Liver (tissue), 3 donors: ENCODE measurements at regions not wholly inside any gene's neighbourhood (a gene's known extent, or its start where the extent isn't known, plus 50 kb on each side); places are given as distances from the start of the nearest gene placed in this dataset.

Source experiments
- ATF3 ChIP-seq: IDR thresholded peaks from 2 replicates; pipeline ENCODE4 v1.6.1; 2016; ENCODE audit warnings: antibody characterized with exemption
- EGR1 ChIP-seq, 2 donors: IDR thresholded peaks; 2 replicates each; pipeline ENCODE4 v1.6.1; 2016 to 2018; ENCODE audit warnings: antibody characterized with exemption in 2 of 2, low read depth in 2 of 2
- HNF4A ChIP-seq, 2 donors: conservative IDR thresholded peaks; 2 replicates each; pipeline ENCODE4 v1.6.1; 2016; ENCODE audit warnings: antibody characterized with exemption in 2 of 2, mild to moderate bottlenecking in 2 of 2
- JUND ChIP-seq, 2 donors: IDR thresholded peaks; 2 replicates each; pipeline ENCODE4 v1.6.1; 2016; ENCODE audit warnings: antibody characterized with exemption in 2 of 2
- MAX ChIP-seq: IDR thresholded peaks from 2 replicates; pipeline ENCODE4 v1.6.1; 2016; ENCODE audit warnings: antibody characterized with exemption
- RXRA ChIP-seq, 2 donors: IDR thresholded peaks; 2 replicates each; pipeline ENCODE4 v1.6.1; 2017 to 2018; ENCODE audit warnings: antibody characterized with exemption in 2 of 2, mild to moderate bottlenecking in 1 of 2
- SP1 ChIP-seq: IDR thresholded peaks from 2 replicates; pipeline ENCODE4 v1.6.1; 2018; ENCODE audit warnings: antibody characterized with exemption, mild to moderate bottlenecking
- TF ChIP-seq, protein P1 (sequence below): fragments of 150-350 bp; IDR thresholded peaks from 2 replicates; pipeline ENCODE4 v1.5.1; 2017; ENCODE audit warnings: improper control_type of control experiment, low read depth, low read length; ENCODE audit not compliant: missing input control
- TF ChIP-seq, protein P2 (sequence below): IDR thresholded peaks from 2 replicates; pipeline ENCODE4 v1.6.1; 2016; ENCODE audit warnings: antibody characterized with exemption, mild to moderate bottlenecking
- donor health status: healthy.
- donor health status: healthy.

GRCh38 chr2:83850071-83850725 lies 608.9 kb downstream of the SUCLG1 start:
- TF ChIP-seq, protein P1, sequence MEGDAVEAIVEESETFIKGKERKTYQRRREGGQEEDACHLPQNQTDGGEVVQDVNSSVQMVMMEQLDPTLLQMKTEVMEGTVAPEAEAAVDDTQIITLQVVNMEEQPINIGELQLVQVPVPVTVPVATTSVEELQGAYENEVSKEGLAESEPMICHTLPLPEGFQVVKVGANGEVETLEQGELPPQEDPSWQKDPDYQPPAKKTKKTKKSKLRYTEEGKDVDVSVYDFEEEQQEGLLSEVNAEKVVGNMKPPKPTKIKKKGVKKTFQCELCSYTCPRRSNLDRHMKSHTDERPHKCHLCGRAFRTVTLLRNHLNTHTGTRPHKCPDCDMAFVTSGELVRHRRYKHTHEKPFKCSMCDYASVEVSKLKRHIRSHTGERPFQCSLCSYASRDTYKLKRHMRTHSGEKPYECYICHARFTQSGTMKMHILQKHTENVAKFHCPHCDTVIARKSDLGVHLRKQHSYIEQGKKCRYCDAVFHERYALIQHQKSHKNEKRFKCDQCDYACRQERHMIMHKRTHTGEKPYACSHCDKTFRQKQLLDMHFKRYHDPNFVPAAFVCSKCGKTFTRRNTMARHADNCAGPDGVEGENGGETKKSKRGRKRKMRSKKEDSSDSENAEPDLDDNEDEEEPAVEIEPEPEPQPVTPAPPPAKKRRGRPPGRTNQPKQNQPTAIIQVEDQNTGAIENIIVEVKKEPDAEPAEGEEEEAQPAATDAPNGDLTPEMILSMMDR = no peak
- TF ChIP-seq MAX (no peak), SP1 (no peak), EGR1 (IDR thresholded peaks at IDR 0.05; ENCODE audit: low read depth in 2 of 2) (no peak), RXRA (IDR thresholded peaks at IDR 0.05) (no peak), ATF3 (no peak), JUND (IDR thresholded peaks at IDR 0.05) (no peak), HNF4A (conservative IDR thresholded peaks at IDR 0.05) (no peak)
- TF ChIP-seq, protein P2, sequence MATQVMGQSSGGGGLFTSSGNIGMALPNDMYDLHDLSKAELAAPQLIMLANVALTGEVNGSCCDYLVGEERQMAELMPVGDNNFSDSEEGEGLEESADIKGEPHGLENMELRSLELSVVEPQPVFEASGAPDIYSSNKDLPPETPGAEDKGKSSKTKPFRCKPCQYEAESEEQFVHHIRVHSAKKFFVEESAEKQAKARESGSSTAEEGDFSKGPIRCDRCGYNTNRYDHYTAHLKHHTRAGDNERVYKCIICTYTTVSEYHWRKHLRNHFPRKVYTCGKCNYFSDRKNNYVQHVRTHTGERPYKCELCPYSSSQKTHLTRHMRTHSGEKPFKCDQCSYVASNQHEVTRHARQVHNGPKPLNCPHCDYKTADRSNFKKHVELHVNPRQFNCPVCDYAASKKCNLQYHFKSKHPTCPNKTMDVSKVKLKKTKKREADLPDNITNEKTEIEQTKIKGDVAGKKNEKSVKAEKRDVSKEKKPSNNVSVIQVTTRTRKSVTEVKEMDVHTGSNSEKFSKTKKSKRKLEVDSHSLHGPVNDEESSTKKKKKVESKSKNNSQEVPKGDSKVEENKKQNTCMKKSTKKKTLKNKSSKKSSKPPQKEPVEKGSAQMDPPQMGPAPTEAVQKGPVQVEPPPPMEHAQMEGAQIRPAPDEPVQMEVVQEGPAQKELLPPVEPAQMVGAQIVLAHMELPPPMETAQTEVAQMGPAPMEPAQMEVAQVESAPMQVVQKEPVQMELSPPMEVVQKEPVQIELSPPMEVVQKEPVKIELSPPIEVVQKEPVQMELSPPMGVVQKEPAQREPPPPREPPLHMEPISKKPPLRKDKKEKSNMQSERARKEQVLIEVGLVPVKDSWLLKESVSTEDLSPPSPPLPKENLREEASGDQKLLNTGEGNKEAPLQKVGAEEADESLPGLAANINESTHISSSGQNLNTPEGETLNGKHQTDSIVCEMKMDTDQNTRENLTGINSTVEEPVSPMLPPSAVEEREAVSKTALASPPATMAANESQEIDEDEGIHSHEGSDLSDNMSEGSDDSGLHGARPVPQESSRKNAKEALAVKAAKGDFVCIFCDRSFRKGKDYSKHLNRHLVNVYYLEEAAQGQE = no peak
